ENCODE measurements at regions not wholly inside any gene's neighbourhood (a gene's known extent, or its start where the extent isn't known, plus 50 kb on each side); places are given as distances from the start of the nearest gene placed in this dataset.
A peak's percentile ranks its signal among the peaks of the same experiment; 100 is the strongest.

- DNase-seq: no peak
Observed at GRCh38 chr1:194289569-194290266, 1103.3 kb upstream of the B3GALT2 start.

DNA sequence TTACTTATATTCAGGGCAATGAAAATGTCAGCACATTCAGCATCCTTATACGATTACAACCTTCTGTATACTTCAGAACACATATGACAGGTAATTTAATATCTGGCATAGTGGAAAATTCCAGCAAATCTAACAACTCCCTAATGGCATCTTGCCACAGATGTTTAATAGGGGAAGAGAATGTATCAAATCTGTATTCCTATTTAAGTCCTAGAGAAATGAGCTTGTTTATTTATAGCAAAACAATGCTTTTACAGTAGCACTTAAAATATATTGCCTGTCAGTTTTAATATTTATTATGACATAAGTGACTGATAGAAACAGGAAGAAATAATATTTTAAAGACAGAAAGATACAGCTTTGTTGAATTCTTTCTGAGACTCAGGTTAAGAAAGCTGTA, 1101.8 kb upstream of the B3GALT2 start:
- no peak for DNase-seq

GRCh38 chr1:194281376-194281775, 1095.0 kb upstream of the B3GALT2 start:
- no peak for DNase-seq

GRCh38 chr1:194280463-194280862, 1094.0 kb upstream of the B3GALT2 start:
- DNase-seq: no peak

DNA sequence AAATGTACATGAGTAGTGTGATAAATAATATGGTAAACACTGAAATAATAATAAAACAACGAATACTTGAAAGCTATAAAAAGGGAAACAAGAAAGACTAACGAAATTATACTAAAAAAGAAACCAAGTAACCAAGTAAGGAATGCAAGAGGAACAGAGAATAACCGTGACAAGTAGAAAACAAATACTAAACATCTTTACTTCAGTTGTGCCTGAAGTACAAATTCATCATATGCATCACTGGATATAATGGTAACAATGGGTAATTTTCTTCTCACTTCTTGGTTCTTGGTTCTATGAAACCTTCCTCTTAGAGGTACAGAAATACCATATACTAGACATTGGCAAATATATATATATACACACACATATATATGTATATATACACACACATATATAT, 1093.6 kb upstream of the B3GALT2 start:
- no peak for DNase-seq

- no peak for DNase-seq
Observed at GRCh38 chr1:194277927-194278326, 1091.5 kb upstream of the B3GALT2 start.

- DNase-seq: no peak
Observed at GRCh38 chr1:194273660-194274059, 1087.2 kb upstream of the B3GALT2 start.

DNA sequence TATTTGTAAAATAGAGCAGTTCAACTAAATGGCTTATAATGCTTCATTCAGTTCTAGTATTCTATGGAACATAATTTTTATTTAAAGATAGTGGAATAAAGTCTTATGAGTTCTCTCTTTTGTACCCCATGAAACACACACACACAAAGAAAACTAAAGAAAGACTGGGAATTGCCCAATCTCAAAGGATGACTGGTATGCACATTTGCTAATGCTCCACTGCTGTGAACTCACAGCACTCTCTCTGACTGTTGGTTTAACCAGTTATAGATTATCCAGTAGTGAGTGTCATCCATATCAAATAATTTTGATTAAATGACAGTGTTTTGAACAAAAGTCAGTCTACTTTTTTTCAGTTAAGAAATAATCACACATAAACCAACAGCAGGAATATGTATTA, 1082.4 kb upstream of the B3GALT2 start:
- peak; percentile 35 for DNase-seq

GRCh38 chr1:194267021-194267420, 1080.6 kb upstream of the B3GALT2 start:
- DNase-seq: no peak

- DNase-seq: peak; percentile 7
Observed at GRCh38 chr1:194256010-194256409, 1069.6 kb upstream of the B3GALT2 start.

DNA sequence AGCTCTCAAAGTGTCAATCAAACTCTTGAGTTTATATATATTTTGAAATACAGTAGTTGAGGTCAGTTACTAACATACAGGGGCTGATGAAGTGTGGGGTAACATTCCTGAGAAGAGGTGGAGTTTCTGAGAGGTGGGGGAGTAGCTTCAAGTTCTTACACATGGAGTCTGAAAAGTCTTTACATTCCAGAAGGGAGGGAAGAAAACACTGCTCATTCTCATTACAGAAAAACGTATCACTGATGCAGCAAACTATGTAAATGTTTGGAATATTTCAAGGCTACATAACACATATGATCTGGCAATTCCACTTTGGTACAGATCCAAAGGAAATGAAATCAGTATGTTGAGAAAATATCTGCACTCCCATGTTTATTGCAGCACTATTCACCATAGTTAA, 1065.8 kb upstream of the B3GALT2 start:
- DNase-seq: peak; percentile 93

DNA sequence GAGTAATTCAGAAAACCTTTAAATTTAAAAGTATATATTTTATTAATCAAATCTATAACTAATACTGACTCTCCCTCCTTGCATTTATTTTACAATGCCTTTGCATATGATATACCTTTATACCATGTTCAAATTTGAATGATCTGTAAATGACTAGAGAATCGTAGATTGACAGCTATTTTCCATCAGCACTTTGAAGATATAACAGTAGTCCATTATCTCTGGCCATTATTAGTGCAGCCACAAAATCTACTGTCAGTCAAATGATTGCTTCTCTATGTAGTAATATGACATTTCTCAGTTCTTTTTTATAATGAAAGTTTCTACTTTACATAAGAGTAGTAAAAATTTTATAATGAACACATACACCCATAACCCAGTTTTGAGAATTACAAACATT, 1054.8 kb upstream of the B3GALT2 start:
- no peak for DNase-seq

DNA sequence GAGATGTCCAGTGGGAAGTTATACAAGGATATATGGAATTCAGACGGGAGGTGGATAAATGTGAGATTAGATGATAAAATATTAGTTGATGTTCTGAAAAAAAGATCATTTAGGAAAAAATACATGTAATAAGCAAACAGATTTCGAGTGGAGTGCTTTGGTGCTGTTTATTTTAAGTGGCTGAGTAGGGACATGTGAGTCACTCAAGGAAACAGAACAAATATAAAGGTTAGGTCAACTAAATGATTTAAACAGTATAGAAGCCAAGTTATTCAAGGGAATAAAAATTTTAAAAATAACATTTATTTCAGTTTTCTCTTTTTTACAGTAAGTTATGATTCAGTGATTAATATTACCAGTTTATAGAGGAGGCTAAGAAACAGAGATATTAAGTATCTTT, 1046.7 kb upstream of the B3GALT2 start:
- no peak for DNase-seq

GRCh38 chr1:194230351-194231144, 1044.1 kb upstream of the B3GALT2 start:
- no peak for DNase-seq

GRCh38 chr1:194228427-194228826, 1042.0 kb upstream of the B3GALT2 start:
- no peak for DNase-seq

GRCh38 chr1:194227161-194227560, 1040.7 kb upstream of the B3GALT2 start:
- DNase-seq: no peak

DNA sequence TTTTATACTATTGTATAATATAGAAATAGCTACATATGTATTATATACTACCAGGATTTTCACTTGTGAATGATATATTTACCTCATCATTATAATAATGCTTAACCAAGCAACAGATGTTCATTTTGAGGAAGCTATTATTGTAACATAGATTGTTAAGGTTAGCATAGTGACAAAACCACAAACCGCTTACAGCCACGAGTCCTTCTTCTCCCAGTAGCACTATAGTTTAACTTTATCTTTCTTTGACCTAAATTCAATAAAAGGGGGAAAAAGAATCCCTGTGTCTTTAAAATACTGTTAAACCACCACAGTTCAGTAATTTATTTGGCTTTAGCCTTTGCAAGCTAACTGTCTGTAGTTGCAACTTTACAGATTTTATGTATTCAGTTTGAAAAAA, 1039.4 kb upstream of the B3GALT2 start:
- no peak for DNase-seq

DNA sequence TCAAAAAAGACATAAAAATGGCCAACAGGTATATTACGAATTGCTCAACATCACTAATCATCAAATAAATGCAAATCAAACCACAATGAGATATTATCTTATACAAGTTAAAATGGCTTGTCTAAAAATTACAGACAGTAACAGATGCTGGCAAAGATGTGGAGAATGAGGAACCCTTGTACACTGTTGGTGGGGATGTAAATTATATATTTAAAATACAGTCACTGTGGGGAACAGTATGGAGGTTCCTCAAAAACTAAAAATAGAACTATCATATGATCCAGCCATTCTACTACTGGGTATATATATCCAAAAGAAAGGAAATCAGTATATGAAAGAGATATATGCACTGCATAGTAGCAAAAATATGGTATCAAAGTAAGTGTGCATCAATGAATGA, 1037.2 kb upstream of the B3GALT2 start:
- DNase-seq: no peak

DNA sequence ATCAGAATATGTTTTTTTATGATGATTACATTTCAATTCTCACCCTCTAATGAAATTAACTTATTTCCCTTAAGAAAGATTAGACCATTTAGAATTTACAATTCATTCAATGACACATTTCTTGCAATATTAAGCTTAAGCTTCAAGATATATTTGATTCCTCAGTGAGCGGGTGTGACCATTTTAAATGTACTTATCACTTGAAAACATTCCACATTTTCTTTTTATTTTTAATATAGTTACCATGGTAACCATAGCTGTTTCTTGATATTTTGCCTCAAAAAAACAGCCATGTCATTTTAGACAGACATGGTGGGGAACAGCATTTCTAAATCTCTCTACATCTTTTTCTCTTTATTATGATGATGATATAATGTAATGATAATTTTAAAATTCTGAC, 1029.0 kb upstream of the B3GALT2 start:
- DNase-seq: no peak

GRCh38 chr1:194214735-194215134, 1028.3 kb upstream of the B3GALT2 start:
- DNase-seq: no peak

GRCh38 chr1:194209920-194210319, 1023.5 kb upstream of the B3GALT2 start:
- DNase-seq: no peak

GRCh38 chr1:194208674-194209073, 1022.3 kb upstream of the B3GALT2 start:
- no peak for DNase-seq

DNA sequence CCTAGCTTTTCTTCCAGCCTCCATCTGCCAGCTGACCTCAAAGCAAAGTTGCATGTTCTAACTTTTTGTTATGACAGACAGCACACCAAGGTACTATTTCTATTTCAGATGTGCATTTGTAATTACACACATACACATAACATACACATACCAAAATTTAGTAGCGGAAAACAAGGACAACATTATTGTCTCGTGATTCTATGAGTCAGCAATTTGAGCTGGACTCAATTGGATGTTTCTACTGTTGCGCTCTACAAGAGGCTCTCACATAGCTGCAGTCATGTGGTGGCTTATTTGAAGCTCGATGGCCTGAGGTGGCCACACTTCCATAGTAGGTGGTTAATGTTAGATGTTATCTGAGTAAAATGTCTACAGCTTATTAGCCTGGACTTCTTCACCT, 1010.1 kb upstream of the B3GALT2 start:
- no peak for DNase-seq

GRCh38 chr1:194194724-194195123, 1008.3 kb upstream of the B3GALT2 start:
- DNase-seq: no peak

GRCh38 chr1:194184974-194185373, 998.6 kb upstream of the B3GALT2 start:
- DNase-seq: no peak
